ENCODE measurements at regions not wholly inside any gene's neighbourhood (a gene's known extent, or its start where the extent isn't known, plus 50 kb on each side); places are given as distances from the start of the nearest gene placed in this dataset.

DNA sequence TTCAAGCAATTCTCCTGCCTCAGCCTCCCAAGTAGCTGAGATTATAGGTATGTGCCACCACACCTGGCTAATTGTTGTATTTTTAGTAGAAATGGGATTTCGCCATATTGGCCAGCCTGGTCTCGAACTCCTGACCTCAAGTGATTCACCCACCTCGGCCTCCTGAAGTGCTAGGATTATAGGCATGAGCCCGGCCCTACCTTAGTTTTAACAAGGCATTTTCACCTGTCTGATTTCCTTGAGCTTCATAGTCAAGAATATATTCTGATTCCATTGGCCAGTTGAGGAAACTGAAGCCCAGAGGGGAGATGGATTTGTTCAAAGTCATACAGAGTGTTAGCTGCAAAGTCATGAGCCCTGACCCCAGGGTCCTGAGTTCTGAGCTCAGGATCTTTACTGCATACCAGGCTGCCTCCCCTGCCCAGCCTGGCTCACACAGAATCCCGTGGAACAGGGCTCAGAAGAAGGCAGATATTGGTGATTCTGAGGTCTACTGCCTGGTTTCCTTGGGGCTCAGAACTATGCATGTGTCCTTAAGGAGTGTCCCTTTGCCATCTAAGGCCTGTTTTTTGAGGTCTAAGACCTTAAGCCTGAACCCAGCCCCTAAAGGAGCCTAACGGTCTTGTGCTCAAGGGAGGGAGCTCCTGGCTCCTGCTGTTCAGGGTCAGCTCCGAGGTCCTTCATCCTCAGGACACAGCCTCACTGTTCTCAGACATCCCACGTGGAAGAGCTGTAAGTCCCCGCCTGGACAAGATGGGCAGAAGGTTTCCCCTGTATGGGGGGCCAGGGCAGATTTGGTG lies 134.4 kb downstream of the SMAD6 start:
- H3K27ac ChIP-seq: no peak overlapping the region
- peaks cover 0 to under 1% (median 0%) of the 10 kb centered on the region in 4 donors for H3K4me1 ChIP-seq
- no peak overlapping the region for H3K4me3 ChIP-seq
- intact Hi-C loops (cut with DNase I; ENCODE audit: low total_unique reads) (no loop called here), in situ Hi-C loops (cut with MboI; ENCODE audit: low pct_ligation_motif_present in 1 of 4, low pct_unique_long_range_greater_than_20kb in 1 of 4, low sequenced_read_pairs in 3 of 4) (no loop called here)
- no peaks in the 10 kb centered on the region for H3K36me3 ChIP-seq
- H3K27me3 ChIP-seq: no peaks in the 10 kb centered on the region
- no peak for DNase-seq
- H3K9me3 ChIP-seq: no peaks in the 10 kb centered on the region
- 83 to 91% methylated on average over 6 to 9 of the region's 9 CpGs for WGBS, 2 donors (ENCODE audit: low coverage in 1 of 2)
- no peak for TF ChIP-seq EP300 (IDR thresholded peaks at IDR 0.05; ENCODE audit: low read depth)
- TF ChIP-seq CTCF (IDR thresholded peaks at IDR 0.05): no peak
- no peak for TF ChIP-seq POLR2A (IDR thresholded peaks at IDR 0.05)
- TF ChIP-seq POLR2AphosphoS5 (IDR thresholded peaks at IDR 0.05): no peak

- 40 to 80% methylated on average over 1 to 7 of the region's 7 CpGs for WGBS, 2 donors (ENCODE audit: low coverage in 1 of 2)
- H3K4me3 ChIP-seq: no peak overlapping the region
- H3K27ac ChIP-seq: no peak overlapping the region
- no peak for TF ChIP-seq POLR2A (IDR thresholded peaks at IDR 0.05)
- TF ChIP-seq CTCF (IDR thresholded peaks at IDR 0.05): no peak
- TF ChIP-seq POLR2AphosphoS5 (IDR thresholded peaks at IDR 0.05): no peak
- no peak for TF ChIP-seq EP300 (IDR thresholded peaks at IDR 0.05; ENCODE audit: low read depth)
- intact Hi-C loops (cut with DNase I; ENCODE audit: low total_unique reads) (no loop called here), in situ Hi-C loops (cut with MboI; ENCODE audit: low pct_ligation_motif_present in 1 of 4, low pct_unique_long_range_greater_than_20kb in 1 of 4, low sequenced_read_pairs in 3 of 4) (no loop called here)
- H3K36me3 ChIP-seq: no peaks in the 10 kb centered on the region
- H3K4me1 ChIP-seq: peaks cover 0 to 14% (median 10%) of the 10 kb centered on the region in 4 donors
- no peaks in the 10 kb centered on the region for H3K27me3 ChIP-seq
- no peak for DNase-seq
- no peaks in the 10 kb centered on the region for H3K9me3 ChIP-seq
These were observed 136.2 kb downstream of the SMAD6 start for GRCh38 chr15:66838202-66838601.

- TF ChIP-seq POLR2AphosphoS5 (IDR thresholded peaks at IDR 0.05) (no peak), CTCF (IDR thresholded peaks at IDR 0.05) (peak; percentile 39 to 49 (median 44))
- Histone ChIP-seq H3K4me1 (peaks cover 0 to 15% (median 12%) of the 10 kb centered on the region in 4 donors), H3K36me3 (no peaks in the 10 kb centered on the region), H3K9me3 (no peaks in the 10 kb centered on the region), H3K27ac (no peak overlapping the region), H3K27me3 (no peaks in the 10 kb centered on the region), H3K4me3 (no peak overlapping the region)
- no peak for DNase-seq
- WGBS, 2 donors (ENCODE audit: low coverage in 1 of 2): 54 to 58% methylated on average over 5 of the region's 5 CpGs
- intact Hi-C loops (cut with DNase I; ENCODE audit: low total_unique reads) (no loop called here), in situ Hi-C loops (cut with MboI; ENCODE audit: low pct_ligation_motif_present in 1 of 4, low pct_unique_long_range_greater_than_20kb in 1 of 4, low sequenced_read_pairs in 3 of 4) (no loop called here)
These were observed 136.7 kb downstream of the SMAD6 start for GRCh38 chr15:66838671-66839239.

DNA sequence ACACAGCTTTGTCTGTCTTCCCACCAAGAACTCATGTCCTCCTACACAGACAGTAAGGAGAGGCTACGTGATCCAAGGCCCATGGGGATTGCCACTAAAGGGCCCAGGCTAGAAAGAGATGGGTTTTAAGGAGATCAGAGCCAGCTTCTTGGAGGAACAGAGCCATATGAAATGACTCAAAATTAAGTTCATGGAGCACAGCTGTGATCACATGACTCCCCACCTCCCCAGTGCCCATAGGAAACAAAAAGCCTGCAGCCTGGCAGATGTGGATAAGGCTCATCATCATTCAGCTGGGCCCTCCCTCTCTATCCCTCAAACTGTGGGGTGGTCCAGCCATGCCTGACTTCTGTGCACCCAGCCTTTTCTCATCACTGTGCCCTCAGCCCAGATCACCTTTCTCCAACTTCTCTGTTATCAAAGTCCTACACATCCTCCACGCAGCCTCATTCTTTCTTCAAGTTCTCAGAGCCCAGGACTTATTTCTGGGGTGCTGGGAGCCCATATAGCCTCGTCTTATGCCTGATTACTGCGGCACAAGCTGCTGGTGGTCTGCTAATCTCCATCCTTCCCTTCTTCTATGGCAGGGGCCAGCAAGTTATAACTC lies 137.6 kb downstream of the SMAD6 start:
- no peak overlapping the region for H3K27ac ChIP-seq
- TF ChIP-seq POLR2AphosphoS5 (IDR thresholded peaks at IDR 0.05): no peak
- TF ChIP-seq CTCF (IDR thresholded peaks at IDR 0.05): no peak
- TF ChIP-seq POLR2A (IDR thresholded peaks at IDR 0.05): no peak
- TF ChIP-seq EP300 (IDR thresholded peaks at IDR 0.05; ENCODE audit: low read depth): no peak
- 82% methylated on average over 4 of the region's 4 CpGs; no CpG with 5 or more reads in 1 of the 2 donors for WGBS, 2 donors (ENCODE audit: low coverage in 1 of 2)
- intact Hi-C loops (cut with DNase I; ENCODE audit: low total_unique reads) (no loop called here), in situ Hi-C loops (cut with MboI; ENCODE audit: low pct_ligation_motif_present in 1 of 4, low pct_unique_long_range_greater_than_20kb in 1 of 4, low sequenced_read_pairs in 3 of 4) (loop anchor here in 1 of 4 donors (10.0 kb wide), 1 partner anchor 55 kb away; no protein-coding TSS in a partner anchor)
- H3K27me3 ChIP-seq: no peaks in the 10 kb centered on the region
- H3K4me3 ChIP-seq: no peak overlapping the region
- no peaks in the 10 kb centered on the region for H3K9me3 ChIP-seq
- H3K4me1 ChIP-seq: peaks cover 0 to 15% (median 12%) of the 10 kb centered on the region in 4 donors
- no peaks in the 10 kb centered on the region for H3K36me3 ChIP-seq
- DNase-seq: peak; percentile 1

Measured in transverse colon (tissue), 4 donors.